Panc1 (cell line): ENCODE measurements at regions not wholly inside any gene's neighbourhood (a gene's known extent, or its start where the extent isn't known, plus 50 kb on each side); places are given as distances from the start of the nearest gene placed in this dataset.

Experiments
- ATAC-seq: fragments of 200-7000 bp; cut with Tn5 transposase; 2 replicates; pipeline ENCODE4 v1.9.1; 2020; ENCODE audit warnings: mild to moderate bottlenecking, moderate library complexity
- BruUV-seq: library from RNA; stranded (reverse); fragments of 400-500 nt; replicated peaks from 2 replicates; lab custom pipeline; 2021; lab: Mats Ljungman, UMichigan
- CTCF ChIA-PET: fragments of 300-600 bp; sonication (Branson Sonifier 250); formaldehyde crosslinking; loops from one replicate; lab custom pipeline; 2022; ENCODE audit warnings: antibody characterized with exemption; lab: Charles Lee
- POLR2A ChIA-PET: fragments of 300-600 bp; sonication (Branson Sonifier 250); formaldehyde crosslinking; loops from one replicate; lab custom pipeline; 2022; ENCODE audit warnings: antibody characterized with exemption; lab: Charles Lee
- DNase-seq: peaks from one replicate; pipeline ENCODE4 v3.0.0-alpha.2; 2010; ENCODE audit warnings: low read depth, low spot score
- H3K27ac ChIP-seq: 2 replicates; pipeline ENCODE4 v1.5.1; 2011; ENCODE audit warnings: mild to moderate bottlenecking, low read length, inconsistent platforms
- H3K27me3 ChIP-seq: fragments of 200-500 bp; sonication (Bioruptor generic); 2 replicates; pipeline ENCODE4 v1.6.0; 2014; ENCODE audit warnings: low read length, inconsistent platforms; ENCODE audit not compliant: control insufficient read depth, insufficient read depth
- H3K36me3 ChIP-seq: fragments of 200-500 bp; sonication (Bioruptor generic); 2 replicates; pipeline ENCODE4 v1.5.1; 2014; ENCODE audit warnings: inconsistent platforms, mild to moderate bottlenecking, low read length, moderate library complexity; ENCODE audit not compliant: control insufficient read depth, insufficient read depth
- H3K4me1 ChIP-seq: 2 replicates; pipeline ENCODE4 v1.5.1; 2011; ENCODE audit warnings: inconsistent platforms, mild to moderate bottlenecking, low read length, moderate library complexity; ENCODE audit not compliant: control insufficient read depth, insufficient read depth
- H3K4me3 ChIP-seq, 2 experiments: 2 replicates each; pipeline ENCODE4 v1.5.1; 2011 to 2012; ENCODE audit warnings: low read depth in 2 of 2, low read length in 2 of 2, mild to moderate bottlenecking in 2 of 2, inconsistent platforms in 1 of 2, moderate library complexity in 1 of 2
- H3K9me3 ChIP-seq: fragments of 200-500 bp; sonication (Bioruptor generic); 2 replicates; pipeline ENCODE4 v1.5.1; 2014; ENCODE audit warnings: low read depth, mild to moderate bottlenecking, inconsistent platforms, low read length, moderate library complexity; ENCODE audit not compliant: control insufficient read depth, insufficient read depth
- POLR2AphosphoS5 ChIP-seq: IDR thresholded peaks from 2 replicates; pipeline ENCODE4 v1.6.1; 2012; ENCODE audit warnings: mild to moderate bottlenecking, low read depth, low read length, moderate library complexity
- SIN3A ChIP-seq: IDR thresholded peaks from 2 replicates; pipeline ENCODE4 v1.6.1; 2012; ENCODE audit warnings: low read depth, mild to moderate bottlenecking, low read length, moderate library complexity, borderline replicate concordance; ENCODE audit not compliant: insufficient read depth
- TCF7L2 ChIP-seq: IDR thresholded peaks from 2 replicates; pipeline ENCODE4 v1.6.1; 2011; ENCODE audit warnings: mild to moderate bottlenecking, low read depth, low read length, inconsistent platforms
- in situ Hi-C: cut with HindIII; loops from 2 replicates; pipeline ENCODE4 v1.10.0; 2016; ENCODE audit warnings: low sequenced_read_pairs, low pct_unique_long_range_greater_than_20kb
- intact Hi-C: fragments of 100-400 bp; cut with micrococcal nuclease; formaldehyde crosslinking; loops from one replicate; pipeline ENCODE4 v1.10.0; 2022; ENCODE audit not compliant: unreplicated experiment
- TF ChIP-seq, protein P1 (sequence below), 2 experiments: IDR thresholded peaks; 2 replicates each; pipeline ENCODE4 v1.6.1; 2011 to 2012; ENCODE audit warnings: low read depth in 2 of 2, control low read depth in 1 of 2, low read length in 1 of 2, mild to moderate bottlenecking in 1 of 2, moderate library complexity in 1 of 2; ENCODE audit not compliant: insufficient read depth in 1 of 2
- TF ChIP-seq, protein P2 (sequence below): fragments of 450-650 bp; IDR thresholded peaks from 2 replicates; pipeline ENCODE4 v1.5.1; 2017; ENCODE audit warnings: mild to moderate bottlenecking

DNA sequence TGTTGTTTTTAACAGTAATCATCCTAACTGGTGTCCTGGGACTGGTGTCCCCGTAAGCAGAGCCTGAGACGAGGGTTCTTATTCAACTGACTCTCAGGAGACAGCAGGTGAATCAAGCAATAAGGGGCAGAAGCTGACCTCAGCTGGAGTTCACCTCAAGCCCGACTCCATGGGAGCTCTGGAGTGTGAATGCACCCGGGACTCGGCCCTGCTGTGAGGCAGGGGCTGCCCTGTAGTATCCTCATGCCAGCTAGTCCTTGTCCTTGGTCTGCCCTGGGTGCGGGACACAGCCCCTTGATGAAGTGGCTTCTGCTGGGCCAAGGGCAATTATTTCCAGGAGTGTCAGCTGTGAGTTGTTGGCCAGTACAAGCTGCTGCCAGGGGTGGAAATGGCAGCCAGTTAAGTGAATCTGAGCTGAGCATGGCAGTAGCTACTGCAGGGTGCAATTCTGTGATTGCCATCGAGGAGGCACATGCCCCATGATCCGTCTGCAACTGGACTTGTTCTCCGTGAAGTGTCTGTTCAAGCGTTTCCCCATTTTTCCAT, 54.9 kb upstream of the OTOS start:
- no peaks in the 10 kb centered on the region for H3K9me3 ChIP-seq
- peaks cover 10% of the 10 kb centered on the region for H3K27me3 ChIP-seq
- H3K4me1 ChIP-seq: no peaks in the 10 kb centered on the region
- TF ChIP-seq POLR2AphosphoS5: no peak
- no peak overlapping the region for H3K27ac ChIP-seq
- no peaks in the 10 kb centered on the region for H3K36me3 ChIP-seq
- no peak overlapping the region for H3K4me3 ChIP-seq
- no peak for ATAC-seq
- intact Hi-C loops (no loop called here), in situ Hi-C loops (no loop called here)
- BruUV-seq: no TSS peak
- ChIA-PET CTCF (no interaction called here), POLR2A (no interaction called here)
- no peak for DNase-seq

DNA sequence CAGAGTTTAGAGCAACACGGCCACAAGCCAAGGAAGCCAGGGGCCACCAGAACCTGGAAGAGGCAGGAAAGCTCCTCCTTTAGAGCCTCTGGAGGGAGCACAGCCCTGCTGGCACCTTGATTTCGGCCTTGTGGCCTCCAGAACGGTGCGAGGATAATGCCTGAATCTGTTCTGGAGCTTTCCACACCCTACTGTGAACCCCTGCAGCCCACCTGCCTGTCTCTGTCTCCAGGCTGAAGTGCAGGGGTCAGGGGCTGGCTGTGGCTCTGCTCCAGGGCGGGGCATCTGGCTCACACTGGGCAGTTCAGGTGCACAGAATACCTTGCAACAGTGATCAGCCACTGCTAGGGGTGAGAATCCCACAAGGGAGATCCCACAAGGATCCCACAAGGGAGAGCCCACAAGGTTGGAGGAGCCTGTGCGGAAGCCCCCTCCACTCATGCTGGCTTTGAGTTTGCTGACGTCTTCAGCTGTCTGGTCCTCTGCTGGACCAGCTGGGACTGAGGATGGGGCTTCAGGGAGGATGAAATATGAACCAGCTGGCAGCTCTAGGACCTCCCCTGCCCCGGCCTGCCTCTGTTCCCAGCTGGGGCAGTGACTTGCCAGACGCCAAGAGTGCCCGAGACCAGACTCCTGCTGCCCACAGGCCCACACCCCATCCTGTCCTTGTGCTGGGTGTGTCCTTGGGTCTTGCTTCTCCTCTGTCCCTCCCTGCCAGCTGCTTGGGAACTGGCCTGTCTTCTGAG, 56.4 kb upstream of the OTOS start:
- Histone ChIP-seq H3K4me3 (no peak overlapping the region), H3K9me3 (no peaks in the 10 kb centered on the region), H3K4me1 (no peaks in the 10 kb centered on the region), H3K36me3 (no peaks in the 10 kb centered on the region), H3K27me3 (peaks cover 10% of the 10 kb centered on the region), H3K27ac (no peak overlapping the region)
- intact Hi-C loops: no loop called here
- in situ Hi-C loops: no loop called here
- POLR2A ChIA-PET: no interaction called here
- DNase-seq: no peak
- TF ChIP-seq TCF7L2 (no peak), SIN3A (no peak), POLR2AphosphoS5 (no peak)
- TF ChIP-seq, protein P1, sequence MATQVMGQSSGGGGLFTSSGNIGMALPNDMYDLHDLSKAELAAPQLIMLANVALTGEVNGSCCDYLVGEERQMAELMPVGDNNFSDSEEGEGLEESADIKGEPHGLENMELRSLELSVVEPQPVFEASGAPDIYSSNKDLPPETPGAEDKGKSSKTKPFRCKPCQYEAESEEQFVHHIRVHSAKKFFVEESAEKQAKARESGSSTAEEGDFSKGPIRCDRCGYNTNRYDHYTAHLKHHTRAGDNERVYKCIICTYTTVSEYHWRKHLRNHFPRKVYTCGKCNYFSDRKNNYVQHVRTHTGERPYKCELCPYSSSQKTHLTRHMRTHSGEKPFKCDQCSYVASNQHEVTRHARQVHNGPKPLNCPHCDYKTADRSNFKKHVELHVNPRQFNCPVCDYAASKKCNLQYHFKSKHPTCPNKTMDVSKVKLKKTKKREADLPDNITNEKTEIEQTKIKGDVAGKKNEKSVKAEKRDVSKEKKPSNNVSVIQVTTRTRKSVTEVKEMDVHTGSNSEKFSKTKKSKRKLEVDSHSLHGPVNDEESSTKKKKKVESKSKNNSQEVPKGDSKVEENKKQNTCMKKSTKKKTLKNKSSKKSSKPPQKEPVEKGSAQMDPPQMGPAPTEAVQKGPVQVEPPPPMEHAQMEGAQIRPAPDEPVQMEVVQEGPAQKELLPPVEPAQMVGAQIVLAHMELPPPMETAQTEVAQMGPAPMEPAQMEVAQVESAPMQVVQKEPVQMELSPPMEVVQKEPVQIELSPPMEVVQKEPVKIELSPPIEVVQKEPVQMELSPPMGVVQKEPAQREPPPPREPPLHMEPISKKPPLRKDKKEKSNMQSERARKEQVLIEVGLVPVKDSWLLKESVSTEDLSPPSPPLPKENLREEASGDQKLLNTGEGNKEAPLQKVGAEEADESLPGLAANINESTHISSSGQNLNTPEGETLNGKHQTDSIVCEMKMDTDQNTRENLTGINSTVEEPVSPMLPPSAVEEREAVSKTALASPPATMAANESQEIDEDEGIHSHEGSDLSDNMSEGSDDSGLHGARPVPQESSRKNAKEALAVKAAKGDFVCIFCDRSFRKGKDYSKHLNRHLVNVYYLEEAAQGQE (IDR thresholded peaks at IDR 0.05; ENCODE audit: insufficient read depth in 1 of 2, low read depth in 2 of 2, low read length in 1 of 2): no peak
- TF ChIP-seq, protein P2, sequence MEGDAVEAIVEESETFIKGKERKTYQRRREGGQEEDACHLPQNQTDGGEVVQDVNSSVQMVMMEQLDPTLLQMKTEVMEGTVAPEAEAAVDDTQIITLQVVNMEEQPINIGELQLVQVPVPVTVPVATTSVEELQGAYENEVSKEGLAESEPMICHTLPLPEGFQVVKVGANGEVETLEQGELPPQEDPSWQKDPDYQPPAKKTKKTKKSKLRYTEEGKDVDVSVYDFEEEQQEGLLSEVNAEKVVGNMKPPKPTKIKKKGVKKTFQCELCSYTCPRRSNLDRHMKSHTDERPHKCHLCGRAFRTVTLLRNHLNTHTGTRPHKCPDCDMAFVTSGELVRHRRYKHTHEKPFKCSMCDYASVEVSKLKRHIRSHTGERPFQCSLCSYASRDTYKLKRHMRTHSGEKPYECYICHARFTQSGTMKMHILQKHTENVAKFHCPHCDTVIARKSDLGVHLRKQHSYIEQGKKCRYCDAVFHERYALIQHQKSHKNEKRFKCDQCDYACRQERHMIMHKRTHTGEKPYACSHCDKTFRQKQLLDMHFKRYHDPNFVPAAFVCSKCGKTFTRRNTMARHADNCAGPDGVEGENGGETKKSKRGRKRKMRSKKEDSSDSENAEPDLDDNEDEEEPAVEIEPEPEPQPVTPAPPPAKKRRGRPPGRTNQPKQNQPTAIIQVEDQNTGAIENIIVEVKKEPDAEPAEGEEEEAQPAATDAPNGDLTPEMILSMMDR: no peak
- no TSS peak for BruUV-seq
- no peak for ATAC-seq
- CTCF ChIA-PET: no interaction called here

DNA sequence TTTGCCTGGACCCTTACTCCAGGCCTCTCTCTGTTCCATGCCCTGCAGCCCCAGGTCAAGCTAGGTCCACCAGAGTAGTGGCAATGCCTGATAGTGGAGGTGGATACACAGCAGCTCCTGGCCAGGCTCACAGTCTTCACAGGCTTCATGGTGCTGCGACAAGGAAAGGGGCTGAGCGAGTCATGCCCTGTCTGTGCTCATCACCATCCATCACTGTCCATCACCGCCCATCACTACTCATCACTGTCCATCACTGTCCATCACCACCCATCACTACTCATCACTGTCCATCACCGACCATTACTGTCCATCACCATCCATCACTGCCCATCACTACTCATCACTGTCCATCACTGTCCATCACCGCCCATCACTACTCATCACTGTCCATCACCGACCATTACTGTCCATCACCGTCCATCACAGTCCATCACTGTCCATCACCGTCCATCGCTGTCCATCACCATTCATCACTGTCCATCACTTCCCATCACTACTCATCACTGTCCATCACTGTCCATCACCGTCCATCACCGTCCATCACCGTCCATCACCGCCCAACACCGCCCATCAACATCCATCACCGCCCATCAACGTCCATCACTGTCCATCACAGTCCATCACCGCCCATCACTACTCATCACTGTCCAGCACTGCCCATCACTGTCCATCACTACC, 57.1 kb upstream of the OTOS start:
- DNase-seq (no peak), ATAC-seq (no peak)
- intact Hi-C loops: no loop called here
- Histone ChIP-seq H3K9me3 (no peaks in the 10 kb centered on the region), H3K4me1 (no peaks in the 10 kb centered on the region), H3K27ac (no peak overlapping the region), H3K4me3 (no peak overlapping the region), H3K36me3 (no peaks in the 10 kb centered on the region), H3K27me3 (peaks cover 6% of the 10 kb centered on the region)
- in situ Hi-C loops: no loop called here
- ChIA-PET POLR2A (no interaction called here), CTCF (no interaction called here)
- BruUV-seq: no TSS peak
- TF ChIP-seq POLR2AphosphoS5 (no peak), SIN3A (no peak), TCF7L2 (no peak)
- TF ChIP-seq, protein P2: no peak
- TF ChIP-seq, protein P1 (IDR thresholded peaks at IDR 0.05; ENCODE audit: insufficient read depth in 1 of 2, low read depth in 2 of 2, low read length in 1 of 2): no peak
